Kidney (tissue), 13 donors: ENCODE measurements at regions not wholly inside any gene's neighbourhood (a gene's known extent, or its start where the extent isn't known, plus 50 kb on each side); places are given as distances from the start of the nearest gene placed in this dataset.
A peak's percentile ranks its signal among the peaks of the same experiment; 100 is the strongest.

Experiments
- DNase-seq, 5 donors: peaks; one replicate each; pipeline ENCODE4 v3.0.0-alpha.2; 2013 to 2020
- FAIRE-seq: peaks from 2 replicates; lab custom pipeline; 2012; peaks lifted over from hg19 to GRCh38; lab: Jason Lieb, UNC
- H3K27ac ChIP-seq, 2 donors: one replicate each; pipeline ENCODE4 v1.7.0; 2013; ENCODE audit warnings: low read depth in 2 of 2, low read length in 2 of 2, inconsistent platforms in 1 of 2
- H3K27me3 ChIP-seq: one replicate; pipeline ENCODE4 v1.7.1; 2013; ENCODE audit warnings: low read length, inconsistent platforms; ENCODE audit not compliant: control insufficient read depth, insufficient read depth
- H3K36me3 ChIP-seq, 3 donors: one replicate each; pipeline versions ENCODE4 v1.7.0 to v1.7.1; 2013; ENCODE audit warnings: low read length in 3 of 3, control low read depth in 1 of 3, inconsistent platforms in 1 of 3; ENCODE audit not compliant: insufficient read depth in 3 of 3, control insufficient read depth in 2 of 3
- H3K4me1 ChIP-seq, 3 donors: one replicate each; pipeline versions ENCODE4 v1.7.0 to v1.7.1; 2013; ENCODE audit warnings: low read length in 3 of 3, inconsistent platforms in 1 of 3, low read depth in 1 of 3; ENCODE audit not compliant: control insufficient read depth in 2 of 3, insufficient read depth in 2 of 3
- H3K4me3 ChIP-seq, 3 donors: one replicate each; pipeline versions ENCODE4 v1.7.0 to v1.8.1; 2013; ENCODE audit warnings: low read length in 3 of 3, control low read depth in 1 of 3, inconsistent platforms in 1 of 3
- H3K9ac ChIP-seq, 3 donors: one replicate each; pipeline versions ENCODE4 v1.7.0 to v1.7.1; 2013; ENCODE audit warnings: low read length in 3 of 3, control low read depth in 1 of 3, inconsistent platforms in 1 of 3
- H3K9me3 ChIP-seq, 3 donors: one replicate each; pipeline versions ENCODE4 v1.7.0 to v1.7.1; 2013; ENCODE audit warnings: low read length in 3 of 3, control low read depth in 1 of 3, inconsistent platforms in 1 of 3; ENCODE audit not compliant: control insufficient read depth in 2 of 3, insufficient read depth in 1 of 3
- CTCF ChIP-seq: IDR thresholded peaks from 3 replicates; pipeline ENCODE4 v1.5.1; 2012; ENCODE audit warnings: mild to moderate bottlenecking, moderate library complexity, borderline replicate concordance; ENCODE audit not compliant: insufficient read depth; ENCODE audit errors: extremely low read depth
- intact Hi-C: fragments of 100-400 bp; cut with DNase I; formaldehyde crosslinking; loops from one replicate; pipeline ENCODE4 v1.11.1; 2022
- donor health status: control.
- donor health status: control.
- donor health status: control.
- donor health status: control.
- donor health status: control.
- donor health status: DM: yes; HTN: yes; CAD: no.
- donor health status: Normal renal cell carcinoma (clear cell type).

GRCh38 chr12:54127538-54128259, 61.1 kb downstream of the SMUG1 start:
- Histone ChIP-seq H3K9ac (peak overlapping the region; percentile 15 to 98 (median 22)), H3K9me3 (no peaks in the 10 kb centered on the region), H3K36me3 (no peaks in the 10 kb centered on the region), H3K4me1 (peaks cover 0 to 13% (median 0%) of the 10 kb centered on the region in 3 donors), H3K27me3 (no peaks in the 10 kb centered on the region), H3K4me3 (peak overlapping the region in 2 of 3 donors; percentile 82 to 84), H3K27ac (peak overlapping the region; percentile 13 to 76)
- intact Hi-C loops, result no loop called here
- DNase-seq, result no peak
- no peak for FAIRE-seq
- TF ChIP-seq CTCF, result no peak

GRCh38 chr12:54128416-54128815, 60.4 kb downstream of the SMUG1 start:
- H3K9ac ChIP-seq, result peak overlapping the region in 1 of 3 donors; percentile 51
- DNase-seq, result no peak
- H3K4me1 ChIP-seq, result peaks cover 0 to 15% (median 0%) of the 10 kb centered on the region in 3 donors
- TF ChIP-seq CTCF, result no peak
- H3K4me3 ChIP-seq, result no peak overlapping the region
- FAIRE-seq, result no peak
- H3K9me3 ChIP-seq, result no peaks in the 10 kb centered on the region
- H3K27me3 ChIP-seq, result no peaks in the 10 kb centered on the region
- intact Hi-C loops, result no loop called here
- H3K27ac ChIP-seq, result no peak overlapping the region
- no peaks in the 10 kb centered on the region for H3K36me3 ChIP-seq

GRCh38 chr12:54129028-54129903, 59.5 kb downstream of the SMUG1 start:
- Histone ChIP-seq H3K27me3 (no peaks in the 10 kb centered on the region), H3K9me3 (no peaks in the 10 kb centered on the region), H3K9ac (peak overlapping the region in 1 of 3 donors; percentile 51), H3K4me1 (peaks cover 0 to 15% (median 0%) of the 10 kb centered on the region in 3 donors), H3K36me3 (no peaks in the 10 kb centered on the region), H3K27ac (no peak overlapping the region), H3K4me3 (peak overlapping the region in 1 of 3 donors; percentile 13)
- DNase-seq (peak in 1 of 5 donors; percentile 60), FAIRE-seq (no peak)
- intact Hi-C loops, result no loop called here
- TF ChIP-seq CTCF, result no peak
